GM08714 (cell line): ENCODE measurements at regions not wholly inside any gene's neighbourhood (a gene's known extent, or its start where the extent isn't known, plus 50 kb on each side); places are given as distances from the start of the nearest gene placed in this dataset.

Experiments used
- H3K4me3 ChIP-seq: fragments of 200-500 bp; sonication (Bioruptor generic); 2 replicates; pipeline ENCODE4 v1.5.1; 2014; ENCODE audit warnings: mild to moderate bottlenecking, low read length, inconsistent platforms
- ZNF274 ChIP-seq: IDR thresholded peaks from 2 replicates; pipeline ENCODE4 v1.6.1; 2012; ENCODE audit warnings: mild to moderate bottlenecking, low read depth, low read length

DNA sequence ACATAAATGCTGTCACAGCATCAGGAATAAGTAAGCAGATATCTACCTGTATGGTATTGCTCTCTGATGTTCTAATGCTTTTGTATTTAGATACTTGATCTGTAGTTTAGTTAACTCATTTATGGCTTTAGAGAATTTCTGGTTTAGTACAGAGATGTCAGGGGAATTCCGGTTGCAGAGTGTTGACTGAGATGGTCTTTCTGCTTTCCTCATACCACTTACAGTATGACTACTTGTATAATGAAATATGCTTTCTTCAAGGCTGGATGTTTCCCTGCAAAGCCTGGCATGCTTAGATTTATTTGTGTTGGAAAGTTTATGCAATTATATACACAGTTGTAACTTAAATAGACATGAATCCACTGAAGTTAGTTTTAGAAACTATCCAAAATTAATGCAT, 278.4 kb downstream of the CDH26 start:
- H3K4me3 ChIP-seq = no peak overlapping the region
- TF ChIP-seq ZNF274 = no peak

DNA sequence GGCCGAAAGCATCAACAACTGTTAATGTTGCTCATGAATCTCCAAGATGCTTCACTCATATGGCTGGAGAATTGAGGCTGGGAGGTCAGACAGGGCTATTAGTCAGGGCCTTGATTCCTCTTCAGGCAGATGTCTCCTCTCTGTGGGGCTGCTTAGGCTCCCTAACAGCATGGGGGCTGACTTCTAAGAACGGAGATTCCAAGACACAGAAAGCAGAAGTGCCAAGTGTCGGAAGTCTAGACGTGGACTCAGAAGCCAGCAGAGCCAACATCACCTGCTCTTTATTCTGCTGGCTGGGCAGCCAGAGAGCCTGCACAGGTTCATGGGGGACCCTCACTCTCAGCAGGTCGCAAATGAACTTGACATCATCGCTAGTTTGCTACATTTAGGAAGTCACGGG, 279.8 kb downstream of the CDH26 start:
- H3K4me3 ChIP-seq = no peak overlapping the region
- no peak for TF ChIP-seq ZNF274

DNA sequence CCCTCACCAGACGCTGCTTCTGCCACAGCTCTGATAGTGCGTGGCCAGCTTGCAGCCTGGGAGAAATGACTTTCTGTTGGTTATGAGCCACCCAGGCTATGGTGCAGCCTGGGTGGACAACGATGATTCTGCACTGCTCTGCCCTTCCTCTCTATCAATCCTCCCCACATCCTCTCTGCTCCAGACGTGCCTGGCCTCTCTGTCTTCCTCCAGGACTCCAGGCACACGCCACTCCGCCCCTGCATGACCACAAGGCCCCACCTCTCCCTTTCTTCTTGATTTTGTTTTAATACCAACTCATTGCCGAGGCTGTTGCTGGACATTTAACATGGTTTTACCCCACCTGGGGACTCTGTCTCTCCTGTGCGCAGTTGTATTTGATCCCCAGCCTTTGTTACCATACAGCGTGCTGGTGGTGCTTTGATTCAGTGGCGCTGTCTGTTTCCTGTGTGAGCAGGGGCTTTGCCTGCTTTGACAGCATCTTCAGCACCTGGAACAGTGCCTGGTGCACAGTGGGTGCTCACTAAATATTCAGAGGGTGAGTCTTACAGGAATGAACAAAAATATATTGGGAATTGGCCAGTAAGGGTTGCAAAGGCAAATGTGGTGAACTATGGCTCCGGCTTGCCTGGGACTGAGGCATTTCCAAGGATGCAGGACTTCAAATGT, 280.9 kb downstream of the CDH26 start:
- no peak for TF ChIP-seq ZNF274
- H3K4me3 ChIP-seq = no peak overlapping the region

- no peak overlapping the region for H3K4me3 ChIP-seq
- TF ChIP-seq ZNF274 = no peak
Measured at GRCh38 chr20:60239956-60240355, 281.7 kb downstream of the CDH26 start.

GRCh38 chr20:60240415-60240814, 282.2 kb downstream of the CDH26 start:
- no peak for TF ChIP-seq ZNF274
- no peak overlapping the region for H3K4me3 ChIP-seq

- no peak for TF ChIP-seq ZNF274
Measured at GRCh38 chr20:60240986-60241385, 282.8 kb downstream of the CDH26 start.

GRCh38 chr20:60242836-60243505, 284.7 kb downstream of the CDH26 start:
- TF ChIP-seq ZNF274 = no peak
- no peak overlapping the region for H3K4me3 ChIP-seq

More at GRCh38 chr20:60240986-60241385, 282.8 kb downstream of the CDH26 start:
- H3K4me3 ChIP-seq = no peak overlapping the region

GRCh38 chr20:60244373-60245146, 286.3 kb downstream of the CDH26 start:
- no peak overlapping the region for H3K4me3 ChIP-seq
- TF ChIP-seq ZNF274 = no peak

DNA sequence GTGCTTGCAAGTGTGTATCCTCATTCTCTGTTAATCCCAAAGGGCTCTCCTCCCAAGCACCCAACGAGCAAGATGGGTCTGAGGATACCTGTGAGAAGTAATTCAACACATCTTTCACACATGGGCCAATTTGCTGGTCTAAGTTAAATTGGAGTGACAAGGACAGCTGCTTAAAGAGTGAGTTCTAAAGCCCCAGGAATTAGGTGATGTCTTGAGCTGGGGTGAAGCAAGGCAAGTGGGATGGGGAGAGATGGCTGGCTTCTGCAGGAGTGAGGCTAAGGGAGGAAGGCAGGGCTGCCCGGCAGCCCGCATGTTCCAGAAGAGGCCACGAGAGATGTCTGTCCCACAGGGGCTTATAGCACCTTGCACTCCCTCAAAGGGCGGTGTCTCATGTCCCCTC, 288.5 kb downstream of the CDH26 start:
- H3K4me3 ChIP-seq = no peak overlapping the region
- no peak for TF ChIP-seq ZNF274

DNA sequence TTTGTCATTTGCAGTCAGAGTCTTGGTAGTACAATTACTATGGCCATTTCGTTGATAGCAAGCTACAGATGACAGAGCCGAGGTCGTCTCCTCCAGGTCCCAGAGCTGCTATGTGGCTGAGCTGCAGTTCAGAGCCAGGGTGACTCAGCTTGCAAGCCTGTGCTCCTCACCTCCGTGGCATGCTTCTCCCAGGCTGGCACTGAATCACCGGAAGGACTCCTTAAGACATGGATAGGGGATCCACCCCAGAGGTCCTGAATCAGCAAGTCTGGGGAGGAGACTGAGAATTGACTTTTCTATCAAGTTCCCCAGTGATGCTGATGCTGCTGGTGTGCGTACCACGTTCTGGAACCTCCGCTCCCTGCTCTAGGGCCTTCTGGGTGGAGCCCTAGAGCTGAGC, 291.2 kb downstream of the CDH26 start:
- no peak for TF ChIP-seq ZNF274
- H3K4me3 ChIP-seq = no peak overlapping the region

- no peak overlapping the region for H3K4me3 ChIP-seq
- no peak for TF ChIP-seq ZNF274
Measured at GRCh38 chr20:60250251-60250650, 292.0 kb downstream of the CDH26 start.

DNA sequence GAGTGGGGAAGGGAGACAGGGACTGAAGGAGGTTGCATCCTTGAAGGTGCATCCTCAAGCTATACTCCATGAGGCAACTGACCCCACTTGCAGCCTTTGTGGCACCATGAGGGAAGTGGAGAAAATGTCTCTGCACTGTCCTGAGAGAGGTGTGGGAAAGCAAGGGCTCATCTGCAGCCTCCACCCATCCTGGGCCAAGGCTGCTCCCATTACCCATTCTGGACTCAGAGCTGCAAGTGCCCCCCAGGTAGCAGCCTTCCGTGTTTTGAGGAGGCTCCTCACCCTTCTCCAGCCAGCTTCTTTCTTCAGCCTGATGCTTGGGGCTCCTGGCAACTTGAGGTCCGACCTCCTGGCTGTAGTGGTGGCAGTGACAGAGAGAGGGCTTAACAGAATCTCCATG, 294.6 kb downstream of the CDH26 start:
- H3K4me3 ChIP-seq = no peak overlapping the region
- no peak for TF ChIP-seq ZNF274

- TF ChIP-seq ZNF274 = no peak
- H3K4me3 ChIP-seq = no peak overlapping the region
Measured at GRCh38 chr20:60253471-60253870, 295.2 kb downstream of the CDH26 start.

- H3K4me3 ChIP-seq = no peak overlapping the region
- no peak for TF ChIP-seq ZNF274
Measured at GRCh38 chr20:60254901-60255411, 296.7 kb downstream of the CDH26 start.

- no peak overlapping the region for H3K4me3 ChIP-seq
- no peak for TF ChIP-seq ZNF274
Measured at GRCh38 chr20:60255415-60255814, 297.2 kb downstream of the CDH26 start.

GRCh38 chr20:60255866-60256265, 297.6 kb downstream of the CDH26 start:
- no peak for TF ChIP-seq ZNF274
- no peak overlapping the region for H3K4me3 ChIP-seq
